ENCODE measurements at regions not wholly inside any gene's neighbourhood (a gene's known extent, or its start where the extent isn't known, plus 50 kb on each side); places are given as distances from the start of the nearest gene placed in this dataset.

DNA sequence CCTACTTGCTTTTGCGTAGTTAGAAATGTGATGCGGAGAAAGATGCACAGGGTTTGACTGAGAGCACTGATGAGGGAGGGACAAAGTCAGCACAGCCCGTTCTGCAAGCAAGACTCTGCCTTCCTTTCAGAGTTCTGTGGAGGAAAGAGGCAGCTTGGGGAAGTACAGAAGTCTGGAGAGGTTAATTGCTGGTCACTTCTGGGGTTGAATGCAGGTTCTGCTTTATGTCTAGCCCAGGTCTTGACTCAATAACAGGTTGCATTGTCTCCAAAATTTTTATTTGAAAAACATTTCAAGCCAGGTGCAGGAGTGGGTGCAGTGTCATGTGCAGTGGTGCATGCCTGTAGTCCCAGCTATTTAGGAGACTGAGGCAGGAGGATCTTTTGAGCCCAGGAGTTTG lies 461.7 kb downstream of the NR2F2 start:
- no peaks in the 10 kb centered on the region for H3K36me3 ChIP-seq (ENCODE audit: insufficient read depth, low read depth, low read length)
- H3K9me3 ChIP-seq (ENCODE audit: insufficient read depth, low read depth, low read length), result no peaks in the 10 kb centered on the region
- H3K9ac ChIP-seq (ENCODE audit: low read depth, low read length), result no peak overlapping the region
- H3K4me3 ChIP-seq (ENCODE audit: low read length), result no peak overlapping the region
- no peaks in the 10 kb centered on the region for H3K27me3 ChIP-seq (ENCODE audit: insufficient read depth, low read length)
- no peaks in the 10 kb centered on the region for H3K4me1 ChIP-seq (ENCODE audit: insufficient read depth, low read length)
- H3K27ac ChIP-seq (ENCODE audit: low read length), result no peak overlapping the region

DNA sequence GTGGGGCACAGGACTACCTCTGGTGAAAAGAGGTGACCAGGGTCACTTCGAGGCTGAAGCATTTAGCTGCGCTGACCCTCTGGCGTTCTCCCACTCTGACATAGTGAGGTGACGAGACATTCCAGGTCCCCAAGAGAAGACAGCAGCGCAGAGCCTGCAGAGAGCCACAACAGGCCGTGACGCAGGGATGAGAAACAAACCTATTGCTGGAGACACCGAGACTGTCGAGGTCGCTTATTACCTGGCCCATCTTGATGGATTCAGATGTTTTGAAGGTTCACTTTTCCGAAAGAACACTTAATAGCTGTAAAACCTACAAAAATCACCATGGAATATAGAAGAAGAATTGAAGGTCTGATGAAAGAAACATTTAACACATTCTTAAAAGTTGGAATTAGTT lies 466.3 kb downstream of the NR2F2 start:
- H3K4me3 ChIP-seq (ENCODE audit: low read length), result no peak overlapping the region
- H3K9ac ChIP-seq (ENCODE audit: low read depth, low read length), result no peak overlapping the region
- H3K9me3 ChIP-seq (ENCODE audit: insufficient read depth, low read depth, low read length), result no peaks in the 10 kb centered on the region
- no peaks in the 10 kb centered on the region for H3K27me3 ChIP-seq (ENCODE audit: insufficient read depth, low read length)
- no peaks in the 10 kb centered on the region for H3K4me1 ChIP-seq (ENCODE audit: insufficient read depth, low read length)
- H3K36me3 ChIP-seq (ENCODE audit: insufficient read depth, low read depth, low read length), result no peaks in the 10 kb centered on the region
- H3K27ac ChIP-seq (ENCODE audit: low read length), result no peak overlapping the region

DNA sequence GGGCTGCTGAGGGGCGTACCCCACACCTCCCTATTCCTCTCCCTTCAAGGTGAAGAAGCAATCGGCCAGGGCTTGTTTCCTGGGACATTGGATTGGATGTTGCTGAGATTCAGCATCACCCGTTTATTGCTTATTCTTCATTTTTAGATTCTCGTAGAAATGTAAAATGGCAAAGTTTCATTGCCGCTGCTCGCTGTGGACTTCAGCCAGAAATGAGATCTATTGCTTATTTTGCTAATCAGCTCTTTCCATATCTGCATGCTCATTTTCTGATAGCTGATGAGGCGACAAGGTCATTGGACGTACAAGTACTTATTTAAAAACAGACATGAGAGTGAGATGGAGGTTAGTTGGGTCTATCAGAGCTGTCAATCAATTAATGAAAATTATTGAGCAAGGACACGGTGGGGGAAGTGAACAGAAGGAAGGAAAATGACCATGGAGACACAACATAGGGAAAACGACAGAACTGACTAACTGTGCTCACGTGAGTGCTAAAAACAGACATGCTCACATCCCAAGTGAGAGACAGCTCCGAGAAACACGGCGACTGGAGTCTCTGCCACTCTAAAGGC lies 471.2 kb downstream of the NR2F2 start:
- no peak overlapping the region for H3K9ac ChIP-seq (ENCODE audit: low read depth, low read length)
- no peaks in the 10 kb centered on the region for H3K36me3 ChIP-seq (ENCODE audit: insufficient read depth, low read depth, low read length)
- H3K27me3 ChIP-seq (ENCODE audit: insufficient read depth, low read length), result no peaks in the 10 kb centered on the region
- peaks cover 6% of the 10 kb centered on the region; the same call in 1 of the 2 replicates for H3K4me1 ChIP-seq (ENCODE audit: insufficient read depth, low read length)
- H3K4me3 ChIP-seq (ENCODE audit: low read length), result no peak overlapping the region
- H3K27ac ChIP-seq (ENCODE audit: low read length), result no peak overlapping the region
- no peaks in the 10 kb centered on the region for H3K9me3 ChIP-seq (ENCODE audit: insufficient read depth, low read depth, low read length)

DNA sequence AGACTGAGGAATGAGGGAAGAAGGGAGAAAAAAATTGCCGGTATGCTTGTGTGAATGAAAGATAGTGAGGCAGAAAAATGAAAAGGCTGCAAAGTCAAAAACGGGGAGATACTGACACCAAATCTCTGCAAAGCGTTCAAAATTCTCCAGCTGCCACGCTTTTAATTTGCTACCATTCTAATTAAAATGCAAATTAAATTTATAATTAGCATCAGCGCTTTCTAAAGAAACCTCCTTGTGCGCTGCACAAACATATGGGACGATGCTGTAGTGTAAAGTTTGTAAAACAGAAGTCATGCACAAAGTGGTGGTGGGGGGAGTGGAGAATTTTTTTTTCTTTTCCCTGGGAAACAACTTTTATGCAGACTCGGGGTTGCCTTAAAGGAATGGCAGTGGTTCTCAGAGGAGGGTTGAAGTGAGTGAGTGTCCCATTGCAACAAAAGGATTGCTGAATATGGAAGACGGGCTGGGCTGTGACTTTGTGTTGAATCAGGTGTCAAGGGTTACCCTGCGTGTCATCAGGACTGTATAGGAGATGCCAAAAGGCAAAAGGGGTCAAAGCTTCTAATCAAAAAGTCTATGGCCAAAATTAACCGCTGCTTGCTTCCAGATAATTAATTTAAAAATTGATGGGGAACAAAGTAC lies 472.2 kb downstream of the NR2F2 start:
- no peaks in the 10 kb centered on the region for H3K9me3 ChIP-seq (ENCODE audit: insufficient read depth, low read depth, low read length)
- H3K36me3 ChIP-seq (ENCODE audit: insufficient read depth, low read depth, low read length), result no peaks in the 10 kb centered on the region
- no peak overlapping the region for H3K9ac ChIP-seq (ENCODE audit: low read depth, low read length)
- H3K4me1 ChIP-seq (ENCODE audit: insufficient read depth, low read length), result peaks cover 6% of the 10 kb centered on the region; the same call in 1 of the 2 replicates
- H3K27ac ChIP-seq (ENCODE audit: low read length), result no peak overlapping the region
- no peaks in the 10 kb centered on the region for H3K27me3 ChIP-seq (ENCODE audit: insufficient read depth, low read length)
- no peak overlapping the region for H3K4me3 ChIP-seq (ENCODE audit: low read length)

DNA sequence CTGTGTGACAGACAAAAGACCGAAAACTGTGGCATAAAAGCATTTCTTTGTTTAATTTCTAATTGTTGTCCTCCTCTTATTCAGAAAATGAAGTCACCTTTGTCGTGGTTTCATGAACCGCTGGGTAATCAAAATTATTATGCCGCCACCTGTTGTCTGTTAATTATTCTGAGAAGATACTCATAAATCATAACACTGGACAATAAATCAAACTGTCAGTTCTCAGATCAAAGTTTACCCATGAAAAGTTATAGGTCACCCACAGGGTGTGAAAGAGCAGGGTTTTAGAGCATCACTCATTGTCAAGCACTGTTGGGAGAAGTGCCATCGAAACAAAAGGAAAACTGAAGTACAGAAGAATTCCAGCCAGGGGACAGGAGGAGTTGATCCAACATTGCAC lies 474.3 kb downstream of the NR2F2 start:
- H3K27ac ChIP-seq (ENCODE audit: low read length), result no peak overlapping the region

DNA sequence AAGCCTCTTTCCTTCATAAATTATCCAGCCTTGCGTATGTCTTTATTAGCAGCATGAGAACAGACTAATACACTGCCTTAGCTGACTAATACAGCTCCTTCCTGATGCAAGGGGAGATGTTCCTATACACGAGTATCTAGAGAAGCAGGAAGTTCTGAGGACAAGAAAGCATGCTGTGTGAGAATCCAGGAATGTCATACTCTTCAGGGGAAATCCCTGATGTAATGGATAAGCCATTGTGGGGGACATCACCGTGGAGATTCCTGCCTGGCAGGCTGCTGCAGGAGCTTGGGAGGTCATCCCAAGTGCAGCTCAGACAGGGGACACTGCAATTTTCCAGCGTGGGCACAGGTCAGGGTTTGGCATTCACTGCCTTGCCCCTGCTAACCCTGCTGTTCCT lies 476.9 kb downstream of the NR2F2 start:
- H3K36me3 ChIP-seq (ENCODE audit: insufficient read depth, low read depth, low read length), result no peaks in the 10 kb centered on the region
- H3K27ac ChIP-seq (ENCODE audit: low read length), result no peak overlapping the region
- peaks cover 6% of the 10 kb centered on the region; the same call in 1 of the 2 replicates for H3K4me1 ChIP-seq (ENCODE audit: insufficient read depth, low read length)
- no peaks in the 10 kb centered on the region for H3K27me3 ChIP-seq (ENCODE audit: insufficient read depth, low read length)
- H3K9me3 ChIP-seq (ENCODE audit: insufficient read depth, low read depth, low read length), result no peaks in the 10 kb centered on the region
- no peak overlapping the region for H3K4me3 ChIP-seq (ENCODE audit: low read length)
- no peak overlapping the region for H3K9ac ChIP-seq (ENCODE audit: low read depth, low read length)

More for the DNA sequence above, 474.3 kb downstream of the NR2F2 start:
- Histone ChIP-seq H3K27me3 (ENCODE audit: insufficient read depth, low read length) (no peaks in the 10 kb centered on the region), H3K36me3 (ENCODE audit: insufficient read depth, low read depth, low read length) (no peaks in the 10 kb centered on the region), H3K4me1 (ENCODE audit: insufficient read depth, low read length) (peaks cover 6% of the 10 kb centered on the region; the same call in 1 of the 2 replicates), H3K9me3 (ENCODE audit: insufficient read depth, low read depth, low read length) (no peaks in the 10 kb centered on the region), H3K9ac (ENCODE audit: low read depth, low read length) (no peak overlapping the region), H3K4me3 (ENCODE audit: low read length) (no peak overlapping the region)

DNA sequence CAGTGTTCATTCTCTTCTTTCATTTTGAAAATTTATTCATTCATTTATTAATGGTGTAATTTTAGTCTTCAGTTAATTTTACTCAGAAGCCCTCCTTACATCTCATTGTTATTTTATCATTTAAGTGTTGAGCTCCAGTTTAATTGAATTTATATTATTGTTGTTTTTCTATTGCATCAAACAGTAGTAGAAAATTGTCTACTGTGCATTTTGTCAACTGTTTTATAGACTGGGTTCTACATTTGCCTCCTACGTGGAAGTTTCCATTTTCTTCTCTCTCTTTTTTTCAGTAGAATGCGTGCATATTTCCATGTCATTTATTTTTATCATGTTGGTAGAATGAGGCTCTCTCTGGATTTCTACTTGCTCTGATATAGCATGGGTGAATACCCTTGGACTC lies 487.4 kb downstream of the NR2F2 start:
- Histone ChIP-seq H3K36me3 (ENCODE audit: insufficient read depth, low read depth, low read length) (no peaks in the 10 kb centered on the region), H3K4me3 (ENCODE audit: low read length) (no peak overlapping the region), H3K9ac (ENCODE audit: low read depth, low read length) (no peak overlapping the region), H3K9me3 (ENCODE audit: insufficient read depth, low read depth, low read length) (no peaks in the 10 kb centered on the region), H3K27ac (ENCODE audit: low read length) (no peak overlapping the region), H3K4me1 (ENCODE audit: insufficient read depth, low read length) (no peaks in the 10 kb centered on the region), H3K27me3 (ENCODE audit: insufficient read depth, low read length) (no peaks in the 10 kb centered on the region)

DNA sequence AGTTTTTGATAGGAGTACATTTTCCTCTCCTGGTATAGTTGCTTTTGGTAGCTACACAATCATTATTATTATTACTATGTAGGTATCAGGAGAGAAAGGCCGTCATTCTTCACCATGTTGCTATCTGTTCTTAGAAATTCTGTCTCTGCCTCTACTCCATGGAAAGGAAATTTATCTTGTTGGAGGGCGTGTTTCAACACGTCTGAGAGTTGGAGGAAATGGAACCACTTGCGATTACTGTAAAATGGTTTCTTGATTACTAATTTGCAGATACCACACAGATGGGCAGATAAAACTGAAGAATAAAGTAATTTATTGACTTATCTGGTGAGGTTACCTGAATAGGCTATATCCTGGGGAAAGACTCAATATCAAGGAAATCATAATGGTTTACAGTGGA lies 488.4 kb downstream of the NR2F2 start:
- Histone ChIP-seq H3K9me3 (ENCODE audit: insufficient read depth, low read depth, low read length) (no peaks in the 10 kb centered on the region), H3K36me3 (ENCODE audit: insufficient read depth, low read depth, low read length) (no peaks in the 10 kb centered on the region), H3K4me1 (ENCODE audit: insufficient read depth, low read length) (no peaks in the 10 kb centered on the region), H3K9ac (ENCODE audit: low read depth, low read length) (no peak overlapping the region), H3K27me3 (ENCODE audit: insufficient read depth, low read length) (no peaks in the 10 kb centered on the region), H3K4me3 (ENCODE audit: low read length) (no peak overlapping the region), H3K27ac (ENCODE audit: low read length) (no peak overlapping the region)

DNA sequence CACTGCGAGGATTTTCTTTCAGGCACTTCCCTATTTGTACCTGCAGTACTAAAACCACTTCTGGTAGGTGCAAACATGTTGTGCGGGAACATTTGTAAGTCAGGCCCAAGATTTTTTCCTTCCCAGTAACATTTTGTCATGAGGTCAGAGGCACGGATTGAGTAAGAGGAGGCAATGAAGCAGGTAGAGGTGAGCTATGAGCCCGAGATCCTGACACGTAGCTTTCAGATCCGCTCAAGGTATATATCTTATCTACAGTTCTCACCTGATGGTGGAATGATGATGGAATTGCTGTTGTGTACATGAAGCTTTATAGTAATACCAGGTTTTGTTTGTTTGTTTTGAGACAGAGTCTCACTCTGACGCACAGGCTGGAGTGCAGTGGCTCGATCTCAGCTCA lies 497.5 kb downstream of the NR2F2 start:
- H3K4me1 ChIP-seq (ENCODE audit: insufficient read depth, low read length), result no peaks in the 10 kb centered on the region
- no peak overlapping the region for H3K9ac ChIP-seq (ENCODE audit: low read depth, low read length)
- no peaks in the 10 kb centered on the region for H3K36me3 ChIP-seq (ENCODE audit: insufficient read depth, low read depth, low read length)
- H3K27ac ChIP-seq (ENCODE audit: low read length), result no peak overlapping the region
- H3K4me3 ChIP-seq (ENCODE audit: low read length), result no peak overlapping the region
- H3K9me3 ChIP-seq (ENCODE audit: insufficient read depth, low read depth, low read length), result no peaks in the 10 kb centered on the region
- H3K27me3 ChIP-seq (ENCODE audit: insufficient read depth, low read length), result no peaks in the 10 kb centered on the region

DNA sequence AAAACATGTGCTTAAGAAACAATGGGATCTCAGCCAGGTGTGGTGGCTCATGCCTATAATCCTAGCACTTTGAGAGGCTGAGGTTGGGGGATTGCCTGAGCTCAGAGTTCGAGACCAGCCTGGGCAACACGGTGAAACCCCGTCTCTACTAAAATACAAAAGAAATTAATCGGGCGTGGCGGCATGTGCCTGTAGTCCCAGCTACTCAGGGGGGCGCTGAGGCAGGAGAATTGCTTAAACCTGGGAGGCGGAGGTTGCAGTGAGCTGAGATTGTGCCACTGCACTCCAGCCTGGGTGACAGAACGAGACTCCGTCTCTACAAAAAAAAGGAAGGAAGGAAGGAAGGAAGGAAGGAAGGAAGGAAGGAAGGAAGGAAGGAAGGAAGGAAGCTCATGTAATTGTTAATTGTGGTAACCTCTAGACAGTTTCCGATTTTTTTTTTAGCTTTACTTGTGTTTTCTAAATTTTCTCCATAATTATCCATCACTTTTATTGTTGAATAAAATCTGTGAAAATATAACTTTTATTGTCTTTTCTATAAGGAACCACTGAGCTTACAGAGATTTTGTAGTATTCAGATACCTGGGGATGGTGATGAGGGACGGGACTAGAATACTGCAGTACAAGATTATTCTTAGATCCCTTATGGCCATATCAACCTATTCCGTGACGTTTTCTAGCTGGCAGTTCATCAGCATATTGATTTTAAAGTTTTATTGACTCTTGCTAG lies 506.9 kb downstream of the NR2F2 start:
- Histone ChIP-seq H3K4me1 (ENCODE audit: insufficient read depth, low read length) (no peaks in the 10 kb centered on the region), H3K9me3 (ENCODE audit: insufficient read depth, low read depth, low read length) (peaks cover 12% of the 10 kb centered on the region; the same call in 1 of the 2 replicates), H3K36me3 (ENCODE audit: insufficient read depth, low read depth, low read length) (no peaks in the 10 kb centered on the region), H3K27ac (ENCODE audit: low read length) (no peak overlapping the region), H3K9ac (ENCODE audit: low read depth, low read length) (no peak overlapping the region), H3K4me3 (ENCODE audit: low read length) (no peak overlapping the region), H3K27me3 (ENCODE audit: insufficient read depth, low read length) (no peaks in the 10 kb centered on the region)

DNA sequence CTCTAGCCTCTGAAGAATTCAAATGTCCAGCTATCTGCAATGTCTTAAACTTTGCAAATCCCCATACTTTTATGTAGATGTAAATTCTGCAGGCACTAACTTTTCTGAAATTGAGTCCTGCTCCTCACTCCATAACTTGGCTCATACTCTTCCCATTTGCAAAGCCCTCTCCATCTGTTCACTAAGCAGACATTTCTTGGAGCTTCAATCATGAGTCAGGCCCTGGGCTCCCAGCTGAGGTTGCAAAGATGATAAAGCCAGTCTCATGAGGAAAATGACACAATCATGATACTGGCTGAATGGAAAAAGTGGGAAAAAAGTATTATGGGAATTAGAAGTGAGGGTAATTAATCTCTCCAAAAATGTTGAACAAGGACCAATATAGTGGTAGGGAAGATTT lies 507.6 kb downstream of the NR2F2 start:
- peaks cover 12% of the 10 kb centered on the region; the same call in 1 of the 2 replicates for H3K9me3 ChIP-seq (ENCODE audit: insufficient read depth, low read depth, low read length)
- no peaks in the 10 kb centered on the region for H3K27me3 ChIP-seq (ENCODE audit: insufficient read depth, low read length)
- H3K27ac ChIP-seq (ENCODE audit: low read length), result no peak overlapping the region
- no peak overlapping the region for H3K9ac ChIP-seq (ENCODE audit: low read depth, low read length)
- no peak overlapping the region for H3K4me3 ChIP-seq (ENCODE audit: low read length)
- no peaks in the 10 kb centered on the region for H3K36me3 ChIP-seq (ENCODE audit: insufficient read depth, low read depth, low read length)
- no peaks in the 10 kb centered on the region for H3K4me1 ChIP-seq (ENCODE audit: insufficient read depth, low read length)

All from iPS-20b (cell line).